KMS-11 (cell line): ENCODE measurements at regions not wholly inside any gene's neighbourhood (a gene's known extent, or its start where the extent isn't known, plus 50 kb on each side); places are given as distances from the start of the nearest gene placed in this dataset.

Experiments used
- H2AFZ ChIP-seq: fragments of 200-600 bp; sonication (generic); 2 replicates; pipeline ENCODE4 v1.6.1; 2016; ENCODE audit warnings: antibody characterized with exemption, mixed run types, low read depth
- H3K27ac ChIP-seq: fragments of 200-600 bp; sonication (generic); 2 replicates; pipeline ENCODE4 v1.6.1; 2016; ENCODE audit warnings: mild to moderate bottlenecking, mixed run types
- H3K27me3 ChIP-seq: fragments of 200-600 bp; sonication (generic); 2 replicates; pipeline ENCODE4 v1.6.1; 2017; ENCODE audit warnings: mild to moderate bottlenecking, low read depth, mixed run types, moderate library complexity; ENCODE audit not compliant: insufficient read depth
- H3K36me3 ChIP-seq: fragments of 200-600 bp; sonication (generic); 2 replicates; pipeline ENCODE4 v1.6.1; 2017; ENCODE audit warnings: mild to moderate bottlenecking, mixed run types; ENCODE audit not compliant: insufficient read depth
- H3K4me1 ChIP-seq: fragments of 200-600 bp; sonication (generic); 2 replicates; pipeline ENCODE4 v1.6.1; 2016; ENCODE audit warnings: mild to moderate bottlenecking, low read depth, mixed run types; ENCODE audit not compliant: poor library complexity, severe bottlenecking
- H3K4me2 ChIP-seq: fragments of 200-600 bp; sonication (generic); 2 replicates; pipeline ENCODE4 v1.7.0; 2016; ENCODE audit warnings: mild to moderate bottlenecking, mixed run types
- H3K4me3 ChIP-seq: fragments of 200-600 bp; sonication (generic); IDR thresholded peaks from 2 replicates; pipeline ENCODE4 v1.6.1; 2017; ENCODE audit warnings: low read depth, low read length, mixed read lengths; ENCODE audit not compliant: insufficient read depth
- H3K79me2 ChIP-seq: fragments of 200-600 bp; sonication (generic); 2 replicates; pipeline ENCODE4 v1.6.1; 2016; ENCODE audit warnings: low read depth, mixed run types; ENCODE audit not compliant: insufficient read depth
- H3K9ac ChIP-seq: fragments of 200-600 bp; sonication (generic); 2 replicates; pipeline ENCODE4 v1.6.1; 2016; ENCODE audit warnings: mild to moderate bottlenecking, mixed run types
- H4K20me1 ChIP-seq: fragments of 200-600 bp; sonication (generic); 2 replicates; pipeline ENCODE4 v1.6.1; 2016; ENCODE audit warnings: mild to moderate bottlenecking, mixed run types; ENCODE audit not compliant: insufficient read depth
- CTCF ChIP-seq: fragments of 200-600 bp; sonication (generic); conservative IDR thresholded peaks from 2 replicates; pipeline ENCODE4 v1.6.1; 2017; ENCODE audit warnings: low read depth, mild to moderate bottlenecking, antibody characterized with exemption, low read length, moderate library complexity, mixed read lengths

DNA sequence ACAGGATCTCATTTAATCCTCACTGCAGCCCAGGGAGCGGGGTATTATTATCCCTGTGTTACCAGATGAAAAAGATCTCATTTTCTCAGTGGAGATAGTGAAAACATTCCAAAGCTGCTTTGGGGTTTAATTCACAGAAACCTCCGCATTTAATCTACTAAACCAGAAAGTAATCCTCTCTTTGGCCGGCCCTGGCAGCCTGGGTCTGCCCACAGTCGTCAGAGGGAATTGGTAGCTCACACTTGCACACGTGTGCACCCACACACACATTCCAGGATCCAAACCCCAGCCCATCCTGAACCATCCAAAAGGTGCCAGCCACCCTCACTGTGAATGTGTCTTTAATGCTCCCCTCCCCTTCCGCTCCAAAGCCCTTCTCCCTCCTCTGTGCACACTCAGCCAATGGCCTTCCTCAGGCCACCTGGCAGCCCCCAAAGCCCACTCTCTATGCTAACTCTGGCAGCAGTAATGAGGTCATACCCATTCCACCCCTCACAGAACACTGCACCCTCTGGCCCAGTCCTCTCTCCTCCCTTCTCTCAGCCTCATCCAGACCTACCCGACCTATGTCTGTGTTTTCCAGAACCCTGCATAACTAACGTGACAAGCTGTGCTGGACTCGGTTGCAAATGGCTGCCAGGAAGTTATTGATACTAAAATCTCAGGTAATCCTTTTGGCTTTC lies 466.2 kb downstream of the SOX6 start:
- H3K36me3 ChIP-seq = no peaks in the 10 kb centered on the region
- no peak for TF ChIP-seq CTCF
- no peaks in the 10 kb centered on the region for H4K20me1 ChIP-seq
- H2AFZ ChIP-seq = no peak overlapping the region
- H3K4me2 ChIP-seq = no peak overlapping the region
- no peaks in the 10 kb centered on the region for H3K4me1 ChIP-seq
- H3K4me3 ChIP-seq = no peak overlapping the region
- H3K9ac ChIP-seq = no peak overlapping the region
- no peak overlapping the region for H3K27ac ChIP-seq
- no peaks in the 10 kb centered on the region for H3K79me2 ChIP-seq
- H3K27me3 ChIP-seq = no peaks in the 10 kb centered on the region

DNA sequence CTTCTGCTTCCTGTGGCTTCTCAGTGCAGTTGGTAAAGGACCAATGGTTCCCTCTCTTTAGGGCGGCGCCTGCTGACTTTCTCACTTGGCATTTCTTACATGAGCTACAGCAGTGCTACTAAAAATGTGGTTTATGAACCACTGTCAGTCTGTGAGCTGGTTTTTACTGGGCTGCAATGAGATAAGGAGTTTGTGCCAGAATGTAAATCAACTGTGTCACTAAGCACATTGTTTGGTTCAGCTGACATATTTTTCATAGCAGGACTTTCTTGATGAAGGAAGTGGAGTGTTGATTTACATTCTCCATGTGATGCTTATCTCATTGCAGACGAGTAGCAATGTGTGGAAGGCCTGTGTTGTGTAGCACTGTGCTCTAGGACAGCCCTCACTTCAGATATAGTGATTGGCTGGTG lies 463.3 kb downstream of the SOX6 start:
- no peak for TF ChIP-seq CTCF

GRCh38 chr11:15896026-15896425 lies 460.3 kb downstream of the SOX6 start:
- no peaks in the 10 kb centered on the region for H3K79me2 ChIP-seq
- H2AFZ ChIP-seq = no peak overlapping the region
- H3K4me3 ChIP-seq = no peak overlapping the region
- H3K27ac ChIP-seq = no peak overlapping the region
- no peak overlapping the region for H3K9ac ChIP-seq
- H3K36me3 ChIP-seq = no peaks in the 10 kb centered on the region
- H3K4me1 ChIP-seq = no peaks in the 10 kb centered on the region
- no peak overlapping the region for H3K4me2 ChIP-seq
- no peak for TF ChIP-seq CTCF
- no peaks in the 10 kb centered on the region for H3K27me3 ChIP-seq
- no peaks in the 10 kb centered on the region for H4K20me1 ChIP-seq

More for the DNA sequence above, 463.3 kb downstream of the SOX6 start:
- Histone ChIP-seq H2AFZ (no peak overlapping the region), H3K4me1 (no peaks in the 10 kb centered on the region), H3K4me2 (no peak overlapping the region), H3K27ac (no peak overlapping the region), H3K79me2 (no peaks in the 10 kb centered on the region), H4K20me1 (no peaks in the 10 kb centered on the region), H3K4me3 (no peak overlapping the region), H3K36me3 (no peaks in the 10 kb centered on the region), H3K9ac (no peak overlapping the region), H3K27me3 (no peaks in the 10 kb centered on the region)

DNA sequence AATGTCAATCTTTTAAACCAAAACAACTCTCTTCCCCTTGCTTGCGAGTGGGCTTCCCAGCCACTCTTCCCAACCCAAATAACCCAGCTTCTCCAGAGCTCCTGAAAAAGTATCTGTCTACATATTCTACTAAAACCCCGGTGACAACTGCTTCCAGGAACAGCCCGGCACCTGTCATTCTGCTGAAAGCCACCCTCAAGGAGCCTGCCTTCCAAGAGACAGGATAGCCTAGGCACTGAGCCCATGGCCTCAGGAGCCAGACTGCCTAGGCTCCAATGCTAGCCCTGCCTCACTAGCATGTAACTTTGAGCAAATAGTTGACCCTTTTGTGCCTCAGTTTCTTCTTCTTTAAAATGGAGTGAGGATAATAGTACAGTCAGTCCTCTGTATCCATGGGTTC lies 459.8 kb downstream of the SOX6 start:
- Histone ChIP-seq H3K36me3 (no peaks in the 10 kb centered on the region), H3K4me1 (no peaks in the 10 kb centered on the region), H3K79me2 (no peaks in the 10 kb centered on the region), H3K4me2 (no peak overlapping the region), H2AFZ (no peak overlapping the region), H4K20me1 (no peaks in the 10 kb centered on the region), H3K27ac (no peak overlapping the region), H3K27me3 (no peaks in the 10 kb centered on the region), H3K9ac (no peak overlapping the region), H3K4me3 (no peak overlapping the region)
- no peak for TF ChIP-seq CTCF
